Endodermal cell (in vitro differentiated cells): ENCODE measurements at regions not wholly inside any gene's neighbourhood (a gene's known extent, or its start where the extent isn't known, plus 50 kb on each side); places are given as distances from the start of the nearest gene placed in this dataset.

Source experiments
- DNase-seq: peaks from one replicate; pipeline ENCODE4 v3.0.0-alpha.2; 2017
- H3K27ac ChIP-seq: 2 replicates; pipeline ENCODE4 v1.5.1; 2013; ENCODE audit warnings: mild to moderate bottlenecking, low read depth, low read length, moderate library complexity
- H3K27me3 ChIP-seq: 2 replicates; pipeline ENCODE4 v1.6.1; 2013; ENCODE audit warnings: mild to moderate bottlenecking, low read length, moderate library complexity; ENCODE audit not compliant: insufficient read depth, control insufficient read depth, poor library complexity, severe bottlenecking
- H3K36me3 ChIP-seq: 2 replicates; pipeline ENCODE4 v1.7.0; 2013; ENCODE audit warnings: mild to moderate bottlenecking, low read length, moderate library complexity; ENCODE audit not compliant: control insufficient read depth, insufficient read depth
- H3K4me1 ChIP-seq: one replicate; pipeline ENCODE4 v1.7.0; 2013; ENCODE audit warnings: low read length; ENCODE audit not compliant: control insufficient read depth, insufficient read depth
- H3K4me3 ChIP-seq: 2 replicates; pipeline ENCODE4 v1.5.1; 2013; ENCODE audit warnings: mild to moderate bottlenecking, low read length, moderate library complexity
- H3K9ac ChIP-seq: 2 replicates; pipeline ENCODE4 v1.6.1; 2013; ENCODE audit warnings: mild to moderate bottlenecking, low read length, moderate library complexity; ENCODE audit not compliant: poor library complexity, severe bottlenecking; ENCODE audit errors: extremely low read depth
- H3K9me3 ChIP-seq: 2 replicates; pipeline ENCODE4 v1.6.1; 2013; ENCODE audit warnings: mild to moderate bottlenecking, low read length, moderate library complexity; ENCODE audit not compliant: control insufficient read depth
- H3K27ac Mint-ChIP-seq: 2 replicates; pipeline ENCODE4 v1.8.0; 2020; ENCODE audit warnings: mixed read lengths
- H3K27me3 Mint-ChIP-seq: 2 replicates; pipeline ENCODE4 v1.8.0; 2021; ENCODE audit warnings: mild to moderate bottlenecking, mixed read lengths; ENCODE audit not compliant: insufficient read depth
- H3K36me3 Mint-ChIP-seq: 2 replicates; pipeline ENCODE4 v1.8.0; 2020; ENCODE audit warnings: low read depth, mixed read lengths
- H3K4me1 Mint-ChIP-seq: 2 replicates; pipeline ENCODE4 v1.8.0; 2020; ENCODE audit warnings: mixed read lengths
- H3K4me3 Mint-ChIP-seq: 2 replicates; pipeline ENCODE4 v1.8.0; 2020; ENCODE audit warnings: mild to moderate bottlenecking, moderate library complexity, mixed read lengths
- H3K9me3 Mint-ChIP-seq: 2 replicates; pipeline ENCODE4 v1.8.0; 2020; ENCODE audit warnings: mild to moderate bottlenecking, mixed read lengths
- CTCF ChIP-seq: fragments of 200-600 bp; sonication (generic); conservative IDR thresholded peaks from 2 replicates; pipeline ENCODE4 v1.5.0; 2021; ENCODE audit warnings: antibody characterized with exemption, mild to moderate bottlenecking
- WGBS, 2 experiments: methylation state at CpG; one replicate each; pipeline versions ENCODE4 v1.1.5 to v1.1.7; 2013; ENCODE audit warnings: missing lambda C conversion rate in 2 of 2, mixed read lengths in 1 of 2; ENCODE audit not compliant: insufficient coverage in 1 of 2, insufficient read length in 1 of 2; 5-methylcytosine and 5-hydroxymethylcytosine counted together

GRCh38 chr7:155907450-155908200 is 95.4 kb upstream of the SHH start:
- Histone ChIP-seq H3K36me3 (no peaks in the 10 kb centered on the region), H3K4me1 (no peaks in the 10 kb centered on the region), H3K4me3 (no peak overlapping the region), H3K27ac (no peak overlapping the region), H3K27me3 (no peaks in the 10 kb centered on the region), H3K9me3 (no peaks in the 10 kb centered on the region), H3K9ac (no peak overlapping the region)
- Mint-ChIP-seq H3K4me1 (no peaks in the 10 kb centered on the region), H3K9me3 (peaks cover 20% of the 10 kb centered on the region), H3K36me3 (no peaks in the 10 kb centered on the region), H3K27me3 (peaks cover 6% of the 10 kb centered on the region), H3K4me3 (no peak overlapping the region), H3K27ac (no peak overlapping the region)
- no peak for TF ChIP-seq CTCF
- no peak for DNase-seq
- 89 to 90% methylated on average over 5 to 8 of the region's 8 CpGs for WGBS, 2 experiments

GRCh38 chr7:155901176-155901575 is 88.9 kb upstream of the SHH start:
- Histone ChIP-seq H3K27me3 (no peaks in the 10 kb centered on the region), H3K9me3 (no peaks in the 10 kb centered on the region), H3K27ac (no peak overlapping the region), H3K4me3 (no peak overlapping the region), H3K36me3 (no peaks in the 10 kb centered on the region), H3K9ac (no peak overlapping the region), H3K4me1 (no peaks in the 10 kb centered on the region)
- H3K9me3 Mint-ChIP-seq, result peaks cover 18% of the 10 kb centered on the region
- H3K27ac Mint-ChIP-seq, result no peak overlapping the region
- no peaks in the 10 kb centered on the region for H3K4me1 Mint-ChIP-seq
- peaks cover 3% of the 10 kb centered on the region for H3K27me3 Mint-ChIP-seq
- DNase-seq, result no peak
- H3K36me3 Mint-ChIP-seq, result no peaks in the 10 kb centered on the region
- TF ChIP-seq CTCF, result no peak
- H3K4me3 Mint-ChIP-seq, result no peak overlapping the region
- WGBS, 2 experiments, result 92 to 93% methylated on average over 3 to 11 of the region's 11 CpGs

DNA sequence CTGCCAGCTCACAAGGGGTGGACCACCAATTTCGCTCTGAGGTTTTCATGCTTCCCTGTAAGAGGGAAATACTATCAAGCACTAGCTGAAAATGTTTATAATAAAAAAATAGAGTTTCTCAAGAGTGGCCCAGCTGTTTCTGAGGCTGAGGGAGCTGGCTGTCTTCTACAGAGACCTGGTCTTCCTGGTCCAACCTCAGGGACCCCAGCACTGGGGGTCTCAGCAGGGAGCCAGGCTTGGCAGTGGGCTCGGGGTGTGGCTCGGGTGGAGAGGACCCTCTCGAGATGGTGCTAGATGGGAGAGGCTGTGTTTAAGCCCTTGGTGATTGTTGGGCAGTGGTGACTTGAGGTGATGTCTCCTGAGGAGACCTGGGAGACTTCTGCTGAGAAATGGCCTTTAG is 87.3 kb upstream of the SHH start:
- H3K4me1 Mint-ChIP-seq, result no peaks in the 10 kb centered on the region
- no peaks in the 10 kb centered on the region for H3K36me3 Mint-ChIP-seq
- no peak for DNase-seq
- H3K4me3 Mint-ChIP-seq, result no peak overlapping the region
- WGBS, 2 experiments, result 96 to 100% methylated on average over 1 to 4 of the region's 4 CpGs
- Histone ChIP-seq H3K36me3 (no peaks in the 10 kb centered on the region), H3K9ac (no peak overlapping the region), H3K27ac (no peak overlapping the region), H3K27me3 (peaks cover 4% of the 10 kb centered on the region), H3K4me3 (no peak overlapping the region), H3K4me1 (no peaks in the 10 kb centered on the region), H3K9me3 (no peaks in the 10 kb centered on the region)
- no peak for TF ChIP-seq CTCF
- H3K27ac Mint-ChIP-seq, result no peak overlapping the region
- peaks cover 16% of the 10 kb centered on the region for H3K9me3 Mint-ChIP-seq
- H3K27me3 Mint-ChIP-seq, result peaks cover 6% of the 10 kb centered on the region
